Aorta (tissue), 5 donors: ENCODE measurements at regions not wholly inside any gene's neighbourhood (a gene's known extent, or its start where the extent isn't known, plus 50 kb on each side); places are given as distances from the start of the nearest gene placed in this dataset.
A peak's percentile ranks its signal among the peaks of the same experiment; 100 is the strongest.

Experiments
- ATAC-seq: fragments of 200-7000 bp; cut with Tn5 transposase; one replicate; pipeline ENCODE4 v1.9.1; 2022; ENCODE audit warnings: moderate library complexity; ENCODE audit not compliant: low FRiP score
- DNase-seq, 2 donors: peaks; one replicate each; pipeline ENCODE4 v3.0.0-alpha.2; 2020
- H3K27ac ChIP-seq, 2 donors: one replicate each; pipeline ENCODE4 v1.5.1; 2013; ENCODE audit warnings: low read length in 2 of 2, mild to moderate bottlenecking in 2 of 2, moderate library complexity in 2 of 2, control low read depth in 1 of 2, inconsistent platforms in 1 of 2, low read depth in 1 of 2
- H3K27me3 ChIP-seq, 2 donors: one replicate each; pipeline ENCODE4 v1.6.1; 2013; ENCODE audit warnings: control low read depth in 1 of 2, low read length in 1 of 2, mild to moderate bottlenecking in 1 of 2, moderate library complexity in 1 of 2; ENCODE audit not compliant: insufficient read depth in 2 of 2, control insufficient read depth in 1 of 2
- H3K36me3 ChIP-seq, 2 donors: one replicate each; pipeline ENCODE4 v1.6.1; 2013; ENCODE audit warnings: control low read depth in 1 of 2, low read length in 1 of 2, mild to moderate bottlenecking in 1 of 2; ENCODE audit not compliant: insufficient read depth in 2 of 2, control insufficient read depth in 1 of 2
- H3K4me1 ChIP-seq, 2 donors: one replicate each; pipeline ENCODE4 v1.6.1; 2013; ENCODE audit warnings: low read length in 2 of 2, control low read depth in 1 of 2, mild to moderate bottlenecking in 1 of 2, moderate library complexity in 1 of 2; ENCODE audit not compliant: insufficient read depth in 2 of 2, control insufficient read depth in 1 of 2
- H3K4me3 ChIP-seq, 2 donors: one replicate each; pipeline ENCODE4 v1.5.1; 2013; ENCODE audit warnings: low read length in 2 of 2, control low read depth in 1 of 2, mild to moderate bottlenecking in 1 of 2
- H3K9me3 ChIP-seq: one replicate; pipeline ENCODE4 v1.6.1; 2013; ENCODE audit warnings: mild to moderate bottlenecking, low read length; ENCODE audit not compliant: control insufficient read depth
- WGBS, 2 donors: extraction: QIAGEN DNeasy Blood & Tissue Kit; methylation state at CpG; one replicate each; pipeline ENCODE4 v1.1.7; 2013; 5-methylcytosine and 5-hydroxymethylcytosine counted together
- intact Hi-C, 2 donors: fragments of 100-400 bp; cut with DNase I; formaldehyde crosslinking; loops; one replicate each; pipeline versions ENCODE4 v1.14.2 to v1.15.0; 2022
- donor health status: healthy with polysubstance abuse.
- donor health status: Bipolar disorder and iron deficiency.
- donor health status: DM: no; HTN: no; CAD: no.
- donor health status: DM: no; HTN: no; CAD: no.
- donor health status: DM: yes; HTN: yes; CAD: no.

GRCh38 chr6:19682859-19683258 is 154.3 kb upstream of the ID4 start:
- ATAC-seq (no peak), DNase-seq (no peak)
- Histone ChIP-seq H3K36me3 (no peaks in the 10 kb centered on the region), H3K27me3 (no peaks in the 10 kb centered on the region), H3K9me3 (no peaks in the 10 kb centered on the region), H3K27ac (no peak overlapping the region), H3K4me3 (no peak overlapping the region), H3K4me1 (no peaks in the 10 kb centered on the region)
- intact Hi-C loops, result no loop called here

GRCh38 chr6:19690325-19691075 is 146.7 kb upstream of the ID4 start:
- ATAC-seq, result no peak
- no peaks in the 10 kb centered on the region for H3K36me3 ChIP-seq
- 41 to 44% methylated on average over 6 of the region's 6 CpGs for WGBS, 2 donors
- H3K4me3 ChIP-seq, result peak overlapping the region in 1 of 2 donors; percentile 53
- intact Hi-C loops, result no loop called here
- H3K4me1 ChIP-seq, result peaks cover 0 to 7% of the 10 kb centered on the region in 2 donors
- DNase-seq, result no peak
- H3K27me3 ChIP-seq, result no peaks in the 10 kb centered on the region
- H3K27ac ChIP-seq, result peak overlapping the region; percentile 28 to 32
- H3K9me3 ChIP-seq, result no peaks in the 10 kb centered on the region

GRCh38 chr6:19691465-19692167 is 145.6 kb upstream of the ID4 start:
- peak; percentile 65 for ATAC-seq
- H3K9me3 ChIP-seq, result no peaks in the 10 kb centered on the region

GRCh38 chr6:19692506-19693298 is 144.5 kb upstream of the ID4 start:
- Histone ChIP-seq H3K36me3 (no peaks in the 10 kb centered on the region), H3K4me3 (peak overlapping the region in 1 of 2 donors; percentile 26), H3K4me1 (peaks cover 0 to 7% of the 10 kb centered on the region in 2 donors), H3K27me3 (no peaks in the 10 kb centered on the region), H3K9me3 (no peaks in the 10 kb centered on the region), H3K27ac (peak overlapping the region in 1 of 2 donors; percentile 54)
- ATAC-seq (no peak), DNase-seq (no peak)
- WGBS, 2 donors, result 35 to 40% methylated on average over 3 of the region's 3 CpGs
- intact Hi-C loops, result no loop called here

More at GRCh38 chr6:19691465-19692167, 145.6 kb upstream of the ID4 start:
- Histone ChIP-seq H3K4me3 (peak overlapping the region; percentile 19 to 53), H3K36me3 (no peaks in the 10 kb centered on the region), H3K27ac (peak overlapping the region in 1 of 2 donors; percentile 49), H3K27me3 (no peaks in the 10 kb centered on the region), H3K4me1 (peaks cover 0 to 7% of the 10 kb centered on the region in 2 donors)
- 1 to 2% methylated on average over 44 of the region's 44 CpGs for WGBS, 2 donors
- intact Hi-C loops, result no loop called here
- peak; percentile 57 to 76 for DNase-seq

- 96 to 98% methylated on average over 3 of the region's 3 CpGs for WGBS, 2 donors
- no peaks in the 10 kb centered on the region for H3K27me3 ChIP-seq
- H3K9me3 ChIP-seq, result no peaks in the 10 kb centered on the region
- H3K4me3 ChIP-seq, result no peak overlapping the region
- H3K36me3 ChIP-seq, result no peaks in the 10 kb centered on the region
- DNase-seq (no peak), ATAC-seq (no peak)
- intact Hi-C loops, result no loop called here
- H3K4me1 ChIP-seq, result peaks cover 0 to 7% of the 10 kb centered on the region in 2 donors
- H3K27ac ChIP-seq, result no peak overlapping the region
Observed at GRCh38 chr6:19694697-19695096, 142.5 kb upstream of the ID4 start.

- intact Hi-C loops, result no loop called here
- Histone ChIP-seq H3K9me3 (no peaks in the 10 kb centered on the region), H3K27me3 (no peaks in the 10 kb centered on the region), H3K4me1 (no peaks in the 10 kb centered on the region), H3K4me3 (no peak overlapping the region), H3K36me3 (no peaks in the 10 kb centered on the region), H3K27ac (no peak overlapping the region)
- no peak for DNase-seq
- ATAC-seq, result no peak
- WGBS, 2 donors, result 48 to 52% methylated on average over 3 of the region's 3 CpGs
Observed at GRCh38 chr6:19697744-19698290, 139.4 kb upstream of the ID4 start.

- DNase-seq (no peak), ATAC-seq (no peak)
- no peak overlapping the region for H3K27ac ChIP-seq
- H3K27me3 ChIP-seq, result no peaks in the 10 kb centered on the region
- WGBS, 2 donors, result 74% methylated on average over 4 of the region's 4 CpGs
- no peaks in the 10 kb centered on the region for H3K9me3 ChIP-seq
- no peak overlapping the region for H3K4me3 ChIP-seq
- H3K4me1 ChIP-seq, result no peaks in the 10 kb centered on the region
- H3K36me3 ChIP-seq, result no peaks in the 10 kb centered on the region
- intact Hi-C loops, result no loop called here
Observed at GRCh38 chr6:19699932-19700331, 137.2 kb upstream of the ID4 start.

GRCh38 chr6:19705606-19706005 is 131.6 kb upstream of the ID4 start:
- no peak for DNase-seq
- intact Hi-C loops, result no loop called here
- H3K36me3 ChIP-seq, result no peaks in the 10 kb centered on the region
- H3K9me3 ChIP-seq, result no peaks in the 10 kb centered on the region
- no peak overlapping the region for H3K4me3 ChIP-seq
- H3K27me3 ChIP-seq, result no peaks in the 10 kb centered on the region
- no peaks in the 10 kb centered on the region for H3K4me1 ChIP-seq
- WGBS, 2 donors, result 65 to 96% methylated on average over 5 of the region's 5 CpGs
- no peak for ATAC-seq
- no peak overlapping the region for H3K27ac ChIP-seq
